Activated T-helper 2 cell treated with anti-CD3 and anti-CD28 coated beads, Interferon-gamma antibody, Interleukin-2, Interleukin-4, amounts not matched to agents 10 μg/mL and 5 μg/mL and 100 μg/mL, durations not matched to agents 14 hours and 24 hours and 36 hours (primary cell): ENCODE measurements at regions not wholly inside any gene's neighbourhood (a gene's known extent, or its start where the extent isn't known, plus 50 kb on each side); places are given as distances from the start of the nearest gene placed in this dataset.

Experiments
- DNase-seq: peaks from one replicate; pipeline ENCODE4 v3.0.0; 2021; ENCODE audit warnings: low spot score
- H3K27ac Mint-ChIP-seq: one replicate; pipeline ENCODE4 v1.8.0; 2021; ENCODE audit warnings: mixed read lengths
- H3K27me3 Mint-ChIP-seq: one replicate; pipeline ENCODE4 v1.8.0; 2021; ENCODE audit warnings: low read depth, mixed read lengths
- H3K36me3 Mint-ChIP-seq: one replicate; pipeline ENCODE4 v1.8.0; 2021; ENCODE audit warnings: low read depth, mixed read lengths
- H3K4me1 Mint-ChIP-seq: one replicate; pipeline ENCODE4 v1.8.0; 2021; ENCODE audit warnings: low read depth, mixed read lengths
- H3K4me3 Mint-ChIP-seq: one replicate; pipeline ENCODE4 v1.8.0; 2021; ENCODE audit warnings: low read depth, mild to moderate bottlenecking, moderate library complexity, mixed read lengths
- H3K9me3 Mint-ChIP-seq: one replicate; pipeline ENCODE4 v1.8.0; 2021; ENCODE audit warnings: mixed read lengths
- intact Hi-C: fragments of 100-400 bp; cut with micrococcal nuclease; formaldehyde crosslinking; loops from one replicate; pipeline ENCODE4 v1.15.1; 2023

DNA sequence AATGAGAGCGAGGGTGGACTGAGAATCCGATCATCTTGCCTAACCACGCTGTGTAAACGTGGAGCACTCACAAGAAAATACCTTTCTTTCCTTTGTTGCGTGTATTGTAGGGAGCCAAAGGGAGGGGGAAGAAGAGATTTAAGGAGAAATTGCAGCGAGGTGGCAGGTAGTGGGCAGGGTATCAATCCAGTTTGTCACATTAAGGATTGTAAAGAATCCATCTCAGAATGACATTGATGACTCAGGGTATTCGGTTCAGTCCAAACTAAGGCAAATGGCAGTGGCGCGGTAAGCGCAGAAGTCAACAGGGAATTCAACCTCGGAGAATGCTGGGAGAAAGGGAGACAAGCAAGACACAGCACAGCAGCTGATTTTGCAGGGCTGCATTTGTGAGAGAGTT, 146.2 kb downstream of the ID4 start:
- no peaks in the 10 kb centered on the region for H3K36me3 Mint-ChIP-seq

GRCh38 chr6:19986691-19987438, 149.7 kb downstream of the ID4 start:
- Mint-ChIP-seq H3K27me3 (peaks cover 1% of the 10 kb centered on the region), H3K9me3 (no peaks in the 10 kb centered on the region), H3K4me3 (no peak overlapping the region), H3K36me3 (no peaks in the 10 kb centered on the region), H3K4me1 (no peaks in the 10 kb centered on the region), H3K27ac (no peak overlapping the region)
- DNase-seq = no peak
- intact Hi-C loops = no loop called here

More for the DNA sequence above, 146.2 kb downstream of the ID4 start:
- Mint-ChIP-seq H3K4me1 (no peaks in the 10 kb centered on the region), H3K4me3 (no peak overlapping the region), H3K27me3 (peaks cover 1% of the 10 kb centered on the region), H3K27ac (no peak overlapping the region), H3K9me3 (no peaks in the 10 kb centered on the region)
- intact Hi-C loops = no loop called here
- DNase-seq = no peak

DNA sequence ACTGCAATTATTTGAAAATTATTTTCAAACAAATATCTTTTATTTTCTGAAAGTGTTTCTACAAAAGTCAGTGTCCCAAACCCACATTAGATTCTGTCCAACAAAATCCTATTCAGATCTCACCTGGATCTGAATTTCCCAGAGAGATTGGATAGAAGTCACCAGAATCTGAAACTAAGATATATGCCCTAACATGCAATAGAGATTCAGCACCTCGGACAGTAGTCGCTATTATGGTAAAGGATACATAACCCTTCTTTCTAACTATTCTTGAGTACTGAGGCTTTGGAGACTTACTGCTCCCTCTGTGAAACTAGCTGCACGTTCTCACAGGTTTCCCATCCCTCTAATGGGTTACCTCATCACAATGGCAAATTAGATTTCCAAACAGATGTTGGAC, 151.4 kb downstream of the ID4 start:
- DNase-seq = no peak
- intact Hi-C loops = no loop called here
- Mint-ChIP-seq H3K27me3 (no peaks in the 10 kb centered on the region), H3K4me1 (no peaks in the 10 kb centered on the region), H3K4me3 (no peak overlapping the region), H3K9me3 (no peaks in the 10 kb centered on the region), H3K36me3 (no peaks in the 10 kb centered on the region), H3K27ac (no peak overlapping the region)

GRCh38 chr6:19991176-19991575, 154.0 kb downstream of the ID4 start:
- no peaks in the 10 kb centered on the region for H3K4me1 Mint-ChIP-seq
- DNase-seq = no peak
- no peaks in the 10 kb centered on the region for H3K36me3 Mint-ChIP-seq
- no peak overlapping the region for H3K4me3 Mint-ChIP-seq
- intact Hi-C loops = no loop called here
- no peaks in the 10 kb centered on the region for H3K27me3 Mint-ChIP-seq
- no peak overlapping the region for H3K27ac Mint-ChIP-seq
- H3K9me3 Mint-ChIP-seq = no peaks in the 10 kb centered on the region

- no peak for DNase-seq
- intact Hi-C loops = no loop called here
- no peak overlapping the region for H3K4me3 Mint-ChIP-seq
Observed at GRCh38 chr6:19994909-19995308, 157.7 kb downstream of the ID4 start.

DNA sequence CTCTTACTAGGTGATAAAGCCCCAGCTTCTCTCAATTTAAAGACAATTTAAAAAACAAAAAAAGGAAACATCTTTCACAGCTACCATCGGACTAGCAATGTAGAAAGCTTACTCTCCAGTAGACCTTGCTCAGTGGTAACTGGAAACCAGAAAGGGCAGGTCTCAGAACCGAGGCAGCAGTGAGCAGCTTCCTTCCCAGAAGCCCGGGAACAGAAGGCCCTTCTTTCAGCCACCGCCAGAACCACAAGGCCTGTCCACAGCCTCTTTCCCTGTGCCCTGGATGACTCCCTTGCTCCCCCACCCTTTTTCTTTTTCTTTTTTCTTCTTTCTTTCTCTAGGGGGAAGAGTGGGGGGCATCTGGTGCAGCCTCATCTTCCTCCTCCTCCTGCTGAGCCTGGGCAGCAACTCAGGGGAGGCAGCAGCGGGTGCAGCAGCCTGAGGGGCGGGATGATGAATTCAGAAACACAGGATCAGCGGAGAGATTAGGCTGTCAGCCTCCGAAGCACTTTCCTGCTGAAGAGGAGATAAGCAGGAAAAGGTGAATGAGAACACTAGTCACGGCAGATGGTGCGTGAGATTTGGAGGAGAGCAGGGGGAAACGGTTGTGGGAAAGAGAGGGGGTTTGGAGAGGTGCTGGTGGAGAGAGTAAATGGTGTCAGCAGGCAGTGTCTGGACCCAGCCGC, 158.5 kb downstream of the ID4 start:
- Mint-ChIP-seq H3K36me3 (no peaks in the 10 kb centered on the region), H3K27me3 (no peaks in the 10 kb centered on the region), H3K4me1 (no peaks in the 10 kb centered on the region), H3K27ac (no peak overlapping the region), H3K9me3 (peaks cover 6% of the 10 kb centered on the region), H3K4me3 (no peak overlapping the region)
- intact Hi-C loops = no loop called here
- DNase-seq = no peak

More at GRCh38 chr6:19994909-19995308, 157.7 kb downstream of the ID4 start:
- H3K4me1 Mint-ChIP-seq = no peaks in the 10 kb centered on the region
- no peaks in the 10 kb centered on the region for H3K27me3 Mint-ChIP-seq
- no peak overlapping the region for H3K27ac Mint-ChIP-seq
- H3K36me3 Mint-ChIP-seq = no peaks in the 10 kb centered on the region
- H3K9me3 Mint-ChIP-seq = peaks cover 4% of the 10 kb centered on the region

DNA sequence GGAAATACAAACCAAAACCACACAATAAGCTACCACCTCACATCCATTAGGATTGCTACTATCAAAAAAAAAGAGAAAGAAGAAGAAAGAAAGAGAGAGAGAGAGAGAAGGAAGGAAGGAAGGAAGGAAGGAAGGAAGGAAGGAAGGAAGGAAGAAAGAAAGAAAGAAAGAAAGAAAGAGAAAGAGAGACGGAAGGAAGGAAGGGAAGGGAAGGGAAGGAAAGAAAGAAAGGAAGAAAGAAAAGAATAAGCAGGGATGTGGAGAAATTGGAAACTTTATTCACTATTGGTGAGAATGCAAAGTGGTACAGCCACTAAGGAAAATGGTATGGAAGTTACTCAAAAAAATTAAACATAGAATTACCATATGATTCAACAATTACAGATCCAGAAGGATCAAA, 159.9 kb downstream of the ID4 start:
- no peak overlapping the region for H3K27ac Mint-ChIP-seq
- no peak overlapping the region for H3K4me3 Mint-ChIP-seq
- no peaks in the 10 kb centered on the region for H3K4me1 Mint-ChIP-seq
- H3K36me3 Mint-ChIP-seq = no peaks in the 10 kb centered on the region
- intact Hi-C loops = no loop called here
- H3K9me3 Mint-ChIP-seq = peaks cover 6% of the 10 kb centered on the region
- no peak for DNase-seq
- no peaks in the 10 kb centered on the region for H3K27me3 Mint-ChIP-seq

- Mint-ChIP-seq H3K9me3 (peaks cover 6% of the 10 kb centered on the region), H3K4me3 (no peak overlapping the region)
- intact Hi-C loops = no loop called here
Observed at GRCh38 chr6:19998541-19998940, 161.4 kb downstream of the ID4 start.

GRCh38 chr6:19999319-20000191, 162.4 kb downstream of the ID4 start:
- DNase-seq = no peak
- Mint-ChIP-seq H3K4me1 (no peaks in the 10 kb centered on the region), H3K27ac (no peak overlapping the region), H3K36me3 (no peaks in the 10 kb centered on the region), H3K27me3 (peaks cover 3% of the 10 kb centered on the region), H3K9me3 (peaks cover 6% of the 10 kb centered on the region), H3K4me3 (no peak overlapping the region)
- intact Hi-C loops = no loop called here

More at GRCh38 chr6:19998541-19998940, 161.4 kb downstream of the ID4 start:
- Mint-ChIP-seq H3K27me3 (peaks cover 3% of the 10 kb centered on the region), H3K36me3 (no peaks in the 10 kb centered on the region), H3K27ac (no peak overlapping the region), H3K4me1 (no peaks in the 10 kb centered on the region)
- DNase-seq = no peak

GRCh38 chr6:20001286-20001685, 164.1 kb downstream of the ID4 start:
- Mint-ChIP-seq H3K4me1 (no peaks in the 10 kb centered on the region), H3K36me3 (no peaks in the 10 kb centered on the region), H3K27ac (no peak overlapping the region), H3K4me3 (no peak overlapping the region), H3K27me3 (peaks cover 3% of the 10 kb centered on the region), H3K9me3 (peaks cover 6% of the 10 kb centered on the region)
- DNase-seq = no peak
- intact Hi-C loops = no loop called here

DNA sequence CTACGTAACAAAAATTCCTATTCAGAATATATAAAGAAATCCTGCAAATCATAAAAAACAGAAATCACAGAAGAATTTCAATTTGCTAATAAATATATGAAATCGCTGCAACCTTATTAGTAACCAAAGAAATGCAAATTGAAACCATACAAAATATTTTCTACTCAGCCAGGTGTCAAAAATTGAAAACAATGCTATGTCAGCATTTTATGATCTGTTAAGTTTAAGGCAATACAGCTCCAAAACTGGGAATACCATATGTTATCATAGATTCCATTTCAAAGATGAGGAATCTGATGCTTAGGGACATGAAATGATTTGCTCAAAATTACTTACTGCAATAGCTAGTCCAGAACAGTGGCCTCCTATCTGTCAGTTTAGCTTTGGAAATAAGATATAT, 168.9 kb downstream of the ID4 start:
- Mint-ChIP-seq H3K27me3 (peaks cover 5% of the 10 kb centered on the region), H3K4me3 (no peak overlapping the region), H3K36me3 (no peaks in the 10 kb centered on the region), H3K4me1 (no peaks in the 10 kb centered on the region), H3K9me3 (no peaks in the 10 kb centered on the region), H3K27ac (no peak overlapping the region)
- DNase-seq = no peak
- intact Hi-C loops = no loop called here

DNA sequence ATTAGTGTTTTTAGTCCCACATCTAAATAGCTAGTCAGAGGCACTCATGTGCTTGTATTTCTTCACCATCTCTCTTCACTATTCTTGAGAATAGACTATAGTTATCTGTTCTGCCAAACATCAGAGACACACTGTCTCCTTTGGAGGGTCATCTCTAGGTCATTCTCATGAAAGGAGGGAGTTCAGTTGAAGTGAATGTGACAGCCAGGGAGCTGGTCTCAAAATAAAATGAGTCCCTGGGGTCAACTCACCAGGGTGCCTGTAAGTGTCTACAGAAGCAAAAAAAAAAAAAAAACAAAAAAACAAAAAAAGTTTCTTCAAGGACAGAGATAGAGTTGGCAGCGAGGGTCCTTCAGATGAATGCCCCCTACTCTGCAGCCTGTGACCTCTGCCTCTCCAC, 171.0 kb downstream of the ID4 start:
- no peaks in the 10 kb centered on the region for H3K36me3 Mint-ChIP-seq
- H3K9me3 Mint-ChIP-seq = no peaks in the 10 kb centered on the region
- H3K27me3 Mint-ChIP-seq = peaks cover 3% of the 10 kb centered on the region
- H3K4me1 Mint-ChIP-seq = no peaks in the 10 kb centered on the region
- intact Hi-C loops = no loop called here
- no peak overlapping the region for H3K4me3 Mint-ChIP-seq
- H3K27ac Mint-ChIP-seq = no peak overlapping the region
- no peak for DNase-seq
